ENCODE measurements at regions not wholly inside any gene's neighbourhood (a gene's known extent, or its start where the extent isn't known, plus 50 kb on each side); places are given as distances from the start of the nearest gene placed in this dataset.

GRCh38 chr2:217444932-217445331 lies 557.9 kb downstream of the TNS1 start:
- ATAC-seq (no peak), DNase-seq (no peak)
- intact Hi-C loops (cut with DNase I, micrococcal nuclease): no loop called here

GRCh38 chr2:217444509-217444908 lies 558.3 kb downstream of the TNS1 start:
- intact Hi-C loops (cut with DNase I, micrococcal nuclease): no loop called here
- ATAC-seq (no peak), DNase-seq (no peak)

DNA sequence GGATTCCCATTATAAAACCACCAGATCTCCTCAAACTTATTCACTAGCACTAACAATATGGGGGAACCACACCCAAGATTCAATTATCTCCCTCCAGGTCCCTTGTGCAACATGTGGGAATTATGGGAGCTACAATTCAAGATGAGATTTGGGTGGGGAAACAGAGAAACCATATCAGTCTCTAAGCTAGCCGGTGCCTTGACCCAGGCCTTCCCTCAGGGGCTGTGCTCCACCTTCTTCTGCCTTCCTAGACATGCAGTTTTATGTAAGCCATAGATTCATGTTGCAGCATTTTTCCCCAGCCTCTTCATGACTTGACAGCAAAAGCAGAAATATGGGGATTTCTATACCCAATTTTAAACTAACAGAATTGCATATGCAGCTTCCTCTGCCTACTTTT lies 559.2 kb downstream of the TNS1 start:
- no peak for ATAC-seq
- DNase-seq: no peak
- intact Hi-C loops (cut with DNase I, micrococcal nuclease): no loop called here

DNA sequence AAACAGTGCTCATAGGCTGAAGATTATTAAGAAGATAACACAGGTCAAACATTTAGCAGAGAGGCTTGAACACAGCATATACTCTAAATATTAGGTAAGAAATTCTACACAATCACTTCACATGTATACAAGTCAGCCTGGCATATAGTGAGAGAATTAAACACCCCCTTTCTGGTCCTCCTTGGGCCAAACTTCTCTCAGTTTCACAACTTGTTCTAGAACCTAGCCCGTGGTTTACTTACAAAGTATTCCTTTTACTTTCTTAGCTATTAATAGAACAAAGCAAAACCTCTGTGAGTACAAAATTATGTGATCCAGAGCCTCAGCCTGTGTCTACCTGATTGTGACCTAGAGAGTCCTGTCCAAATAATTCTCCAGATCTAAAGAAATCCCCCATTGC lies 562.8 kb downstream of the TNS1 start:
- intact Hi-C loops (cut with DNase I, micrococcal nuclease): no loop called here
- ATAC-seq (no peak), DNase-seq (no peak)

- intact Hi-C loops (cut with DNase I, micrococcal nuclease): no loop called here
- DNase-seq (no peak), ATAC-seq (no peak)
These were observed 564.0 kb downstream of the TNS1 start for GRCh38 chr2:217438821-217439220.

DNA sequence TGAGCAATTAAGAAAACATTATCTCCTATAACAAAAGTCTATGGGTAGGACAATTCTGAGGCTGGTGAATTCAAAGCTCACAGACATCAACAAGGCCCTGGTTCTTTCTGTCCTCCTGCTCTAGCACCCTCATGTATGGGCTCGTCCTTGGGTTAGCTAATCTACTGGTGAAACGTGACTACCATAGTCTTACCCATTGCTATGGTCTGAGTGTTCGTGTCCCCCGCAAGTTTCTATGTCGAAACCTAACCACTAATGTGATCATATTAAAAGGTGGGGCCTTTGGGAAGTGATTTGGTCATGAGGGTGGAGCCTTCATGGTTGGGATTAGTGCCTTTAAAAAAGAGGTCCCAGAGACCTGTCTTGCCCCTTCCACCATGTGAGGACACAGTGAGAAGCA lies 564.7 kb downstream of the TNS1 start:
- no peak for ATAC-seq
- DNase-seq: no peak
- intact Hi-C loops (cut with DNase I, micrococcal nuclease): no loop called here

GRCh38 chr2:217437290-217437870 lies 565.4 kb downstream of the TNS1 start:
- no peak for DNase-seq
- ATAC-seq: no peak
- intact Hi-C loops (cut with DNase I, micrococcal nuclease): no loop called here

- ATAC-seq (no peak), DNase-seq (no peak)
- intact Hi-C loops (cut with DNase I, micrococcal nuclease): no loop called here
These were observed 566.4 kb downstream of the TNS1 start for GRCh38 chr2:217436386-217436785.

DNA sequence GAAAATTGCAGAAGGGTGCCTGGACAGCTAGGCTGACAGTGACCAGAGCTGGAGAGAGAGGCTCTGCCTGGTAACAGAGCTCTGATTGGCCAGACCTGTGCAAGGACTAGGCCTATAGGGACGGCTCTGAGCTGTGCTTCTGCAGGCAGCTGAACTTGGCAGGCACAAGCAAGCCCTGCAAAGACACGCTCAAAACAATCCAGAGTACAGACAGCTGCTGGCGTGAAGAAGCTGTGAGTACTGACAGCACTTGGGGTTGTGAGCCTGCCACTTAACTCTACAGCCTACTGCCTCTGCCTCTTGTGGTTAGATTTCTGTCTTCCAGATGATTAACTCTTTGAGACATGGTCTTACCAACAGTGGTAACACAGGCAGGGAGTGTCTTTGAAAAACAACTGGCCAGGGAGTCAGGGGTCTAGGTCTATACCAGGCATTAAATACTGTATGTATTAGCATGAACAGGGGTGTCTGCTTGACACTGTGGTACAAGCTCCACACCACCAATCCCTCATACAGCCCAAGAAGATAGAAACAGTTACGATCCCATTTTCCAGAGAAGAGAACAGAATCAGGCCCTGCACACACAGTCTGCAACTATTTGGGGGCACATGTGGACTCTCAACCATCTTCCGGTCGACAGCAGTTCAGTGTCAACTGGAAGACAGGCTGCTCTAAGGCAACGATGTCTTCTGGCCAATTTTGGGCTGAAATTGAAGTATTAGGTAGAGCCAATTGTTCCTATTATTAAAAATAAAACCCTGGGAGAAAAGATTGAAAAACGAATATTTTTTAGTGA lies 568.4 kb downstream of the TNS1 start:
- DNase-seq (peak; percentile 63 to 88), ATAC-seq (peak; percentile 97)
- intact Hi-C loops (cut with DNase I, micrococcal nuclease): no loop called here

- no peak for ATAC-seq
- intact Hi-C loops (cut with DNase I, micrococcal nuclease): no loop called here
These were observed 569.3 kb downstream of the TNS1 start for GRCh38 chr2:217433522-217433921.

GRCh38 chr2:217431577-217432269 lies 571.1 kb downstream of the TNS1 start:
- no peak for ATAC-seq
- intact Hi-C loops (cut with DNase I, micrococcal nuclease): no loop called here

More at GRCh38 chr2:217433522-217433921, 569.3 kb downstream of the TNS1 start:
- DNase-seq: no peak

GRCh38 chr2:217430916-217431576 lies 571.2 kb upstream of the TNP1 start:
- intact Hi-C loops (cut with DNase I, micrococcal nuclease): no loop called here
- ATAC-seq: no peak
- DNase-seq: no peak

More at GRCh38 chr2:217431577-217432269, 571.1 kb downstream of the TNS1 start:
- no peak for DNase-seq

DNA sequence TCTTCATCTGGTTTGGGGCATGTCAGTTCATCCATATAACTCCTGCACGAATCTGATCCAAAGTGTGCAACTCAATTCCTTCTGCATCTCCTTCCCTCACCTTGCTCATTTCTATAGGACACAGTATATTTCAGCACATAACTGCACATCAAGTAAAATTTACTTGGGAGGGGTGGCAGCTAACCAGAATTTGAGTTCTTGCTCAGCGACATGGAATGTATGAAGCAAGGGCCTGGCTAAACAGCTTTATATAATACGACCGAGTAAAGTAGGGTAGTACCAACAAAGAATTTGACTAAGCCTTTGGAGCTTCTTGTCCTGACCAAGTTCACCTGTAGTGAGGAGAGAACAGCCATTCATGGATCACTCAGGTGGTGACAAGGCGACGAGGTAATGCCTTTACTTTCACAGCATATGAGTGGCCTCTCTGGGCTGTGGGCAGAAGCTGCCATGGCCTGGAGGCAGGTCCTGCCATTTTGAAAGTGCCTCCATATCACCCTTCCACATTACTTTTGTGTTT lies 570.2 kb upstream of the TNP1 start:
- no peak for DNase-seq
- intact Hi-C loops (cut with DNase I, micrococcal nuclease): no loop called here
- ATAC-seq: no peak

DNA sequence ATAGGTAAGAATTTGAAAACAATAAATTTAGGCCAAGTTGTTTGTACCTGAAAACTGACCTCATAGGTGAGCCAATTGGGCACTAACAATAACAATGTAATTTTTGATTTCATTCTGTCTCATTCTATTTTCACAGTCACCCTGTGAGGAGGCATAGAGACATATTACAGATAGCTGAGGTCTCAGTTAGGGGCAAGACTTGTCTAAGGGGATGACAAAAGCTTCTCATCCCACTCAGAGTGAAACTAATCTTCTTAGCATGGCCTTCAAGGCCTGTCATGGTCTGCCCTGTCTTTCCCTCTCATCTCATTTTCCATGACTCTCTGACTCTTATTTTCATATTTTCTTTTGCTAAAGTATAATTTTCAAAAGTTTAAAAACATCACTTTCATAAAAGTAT lies 562.0 kb upstream of the TNP1 start:
- no peak for ATAC-seq
- intact Hi-C loops (cut with DNase I, micrococcal nuclease): no loop called here
- DNase-seq: no peak

DNA sequence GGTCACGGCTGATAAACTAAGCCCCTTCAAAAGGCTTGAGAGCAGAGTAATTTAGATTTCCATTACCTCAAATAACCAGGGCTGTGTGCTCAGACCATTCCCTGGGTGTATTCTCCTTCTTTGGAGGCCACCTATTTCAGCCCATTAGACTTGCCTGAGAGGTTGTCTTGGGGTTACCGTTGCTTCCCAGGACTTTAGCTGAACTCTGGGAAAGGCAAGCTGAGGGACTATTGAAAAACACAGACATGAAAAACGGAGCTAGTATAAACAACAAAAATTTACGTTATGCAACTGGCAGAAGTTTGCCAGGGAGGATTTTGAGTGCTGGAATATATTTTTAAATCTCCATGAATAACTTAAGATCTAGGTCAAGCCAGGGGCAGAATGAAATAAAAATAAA lies 561.0 kb upstream of the TNP1 start:
- intact Hi-C loops (cut with DNase I, micrococcal nuclease): no loop called here
- no peak for ATAC-seq

GRCh38 chr2:217419055-217419671 lies 559.3 kb upstream of the TNP1 start:
- DNase-seq (no peak), ATAC-seq (no peak)
- intact Hi-C loops (cut with DNase I, micrococcal nuclease): no loop called here

More for the DNA sequence above, 561.0 kb upstream of the TNP1 start:
- no peak for DNase-seq

- ATAC-seq: no peak
- intact Hi-C loops (cut with DNase I, micrococcal nuclease): no loop called here
These were observed 558.7 kb upstream of the TNP1 start for GRCh38 chr2:217418544-217418943.

DNA sequence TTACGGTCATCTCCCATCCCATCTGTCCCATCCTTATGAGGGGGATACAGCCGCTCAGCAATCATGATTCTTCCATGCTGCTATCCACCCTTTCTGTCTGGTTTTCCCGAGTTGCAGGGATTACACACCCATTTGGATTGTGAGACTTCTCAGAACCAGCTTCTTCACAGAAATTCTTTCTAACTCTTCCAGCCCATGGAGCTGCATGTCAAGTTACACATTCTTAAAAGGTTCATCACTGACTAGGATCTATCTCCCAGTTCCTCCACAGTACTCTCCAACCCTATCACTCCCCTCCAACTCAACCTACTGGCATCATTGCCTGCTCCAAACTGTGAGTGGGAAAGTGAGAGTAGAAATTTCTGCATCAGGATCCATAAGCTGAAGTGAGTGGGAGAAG lies 558.2 kb upstream of the TNP1 start:
- DNase-seq (no peak), ATAC-seq (no peak)
- intact Hi-C loops (cut with DNase I, micrococcal nuclease): no loop called here

More at GRCh38 chr2:217418544-217418943, 558.7 kb upstream of the TNP1 start:
- DNase-seq: no peak

GRCh38 chr2:217417536-217417935 lies 557.7 kb upstream of the TNP1 start:
- ATAC-seq (no peak), DNase-seq (no peak)
- intact Hi-C loops (cut with DNase I, micrococcal nuclease): no loop called here

All from left colon (tissue), 2 donors.